Heart right ventricle (tissue), 16 donors: ENCODE measurements at regions not wholly inside any gene's neighbourhood (a gene's known extent, or its start where the extent isn't known, plus 50 kb on each side); places are given as distances from the start of the nearest gene placed in this dataset.

Experiments
- ATAC-seq, 8 donors: fragments of 200-7000 bp; cut with Tn5 transposase; one replicate each; pipeline ENCODE4 v1.9.1; 2020; ENCODE audit warnings: mild to moderate bottlenecking in 8 of 8, moderate library complexity in 8 of 8, moderate number of reproducible peaks in 1 of 8
- DNase-seq, 2 donors: peaks; one replicate each; pipeline ENCODE4 v3.0.0-alpha.2; 2020
- H3K27ac ChIP-seq, 10 donors: fragments of 200-600 bp; sonication (generic) in 2 of 10; one replicate each; pipeline versions ENCODE4 v1.5.0 to v1.8.0; 2020 to 2022; ENCODE audit warnings: mild to moderate bottlenecking in 3 of 10
- H3K27me3 ChIP-seq, 7 donors: fragments of 200-600 bp; one replicate each; pipeline ENCODE4 v1.8.0; 2021 to 2022; ENCODE audit warnings: mild to moderate bottlenecking in 2 of 7
- H3K36me3 ChIP-seq, 9 donors: fragments of 200-600 bp; sonication (generic) in 1 of 9; one replicate each; pipeline versions ENCODE4 v1.5.0 to v1.8.0; 2020 to 2022; ENCODE audit warnings: mild to moderate bottlenecking in 2 of 9
- H3K4me1 ChIP-seq, 9 donors: fragments of 200-600 bp; sonication (generic) in 1 of 9; one replicate each; pipeline versions ENCODE4 v1.5.0 to v1.8.0; 2020 to 2022; ENCODE audit warnings: mild to moderate bottlenecking in 4 of 9
- H3K4me3 ChIP-seq, 10 donors: fragments of 200-600 bp; sonication (generic) in 2 of 10; one replicate each; pipeline versions ENCODE4 v1.5.0 to v1.8.0; 2020 to 2022; ENCODE audit warnings: mild to moderate bottlenecking in 7 of 10, moderate library complexity in 2 of 10
- H3K9me3 ChIP-seq, 11 donors: fragments of 200-600 bp in 10 of 11; sonication (generic) in 2 of 11; one replicate each; pipeline versions ENCODE4 v1.5.0 to v1.8.0; 2013 to 2022; ENCODE audit warnings: mild to moderate bottlenecking in 2 of 11, control low read depth in 1 of 11, moderate library complexity in 1 of 11
- CTCF ChIP-seq, 9 donors: fragments of 200-600 bp; sonication (generic) in 2 of 9; IDR thresholded peaks; one replicate each; pipeline versions ENCODE4 v1.5.0 to v1.8.0; 2021 to 2022; ENCODE audit warnings: antibody characterized with exemption in 9 of 9, mild to moderate bottlenecking in 5 of 9, moderate library complexity in 1 of 9
- WGBS, 2 donors: extraction: QIAGEN DNeasy Blood & Tissue Kit; methylation state at CpG; one replicate each; pipeline ENCODE4 v1.1.7; 2013; ENCODE audit warnings: inconsistent platforms in 1 of 2; 5-methylcytosine and 5-hydroxymethylcytosine counted together
- intact Hi-C, 10 donors: fragments of 100-400 bp; cut with DNase I; formaldehyde crosslinking; loops; one replicate each; pipeline versions ENCODE4 v1.11.1 to v1.14.2; 2022
- donor health status: Arrhythmogenic right ventricular cardiomyopathy.
- donor health status: ischemic (EF 13 %, LVEDD 7.1; RV severe dilation, severe dysfunction).
- donor health status: healthy with polysubstance abuse.
- donor health status: DM: no; HTN: yes; CAD: no.
- donor health status: DM: no; HTN: no; CAD: no.
- donor health status: ischemic (EF 25% LVEDD 6.9; RV normal size, moderate dysfunction).
- donor health status: ischemic (EF 25% LVEDD 5.7; RV mildly dilated, moderate dysfunction).
- donor health status: healthy.
- donor health status: DM: yes; HTN: yes; CAD: no.
- donor health status: Ischemic cardiomyopathy.
- donor health status: ischemic (EF 35%, LVEDD 5.7; RV mildly dilated, moderate dysfunction).
- donor health status: nonischemic (EF 11% LVEDD 7.7; RV severe dilation, severe dysfunction).
- donor health status: DM: yes; HTN: yes; CAD: no.
- donor health status: PGD.
- donor health status: ischemic (EF 29% LVEDD 5.4; RV normal size, mild dysfunction).
- donor health status: nonischemic (EF 23%, LVEDD 6.1; RV moderate dilation, normal function).

- H3K4me3 ChIP-seq: no peak overlapping the region
- H3K36me3 ChIP-seq: no peaks in the 10 kb centered on the region
- WGBS, 2 donors: 77 to 82% methylated on average over 4 of the region's 4 CpGs
- no peak for TF ChIP-seq CTCF (IDR thresholded peaks at IDR 0.05)
- H3K27ac ChIP-seq: no peak overlapping the region
- H3K9me3 ChIP-seq: no peaks in the 10 kb centered on the region
- H3K27me3 ChIP-seq: no peaks in the 10 kb centered on the region
- H3K4me1 ChIP-seq: peaks cover 3 to 44% (median 17%) of the 10 kb centered on the region in 9 donors
- ATAC-seq (no peak), DNase-seq (no peak)
- intact Hi-C loops: loop anchor here in 3 of 10 donors (10.0 kb wide), 1 partner anchor 145 kb away; the partner anchor contains the start of gene PLPP3 (in 3 of the 3)
Measured at GRCh38 chr1:56430141-56430839, 149.1 kb downstream of the PLPP3 start.

GRCh38 chr1:56429288-56429687 lies 150.1 kb downstream of the PLPP3 start:
- WGBS, 2 donors: 83 to 86% methylated on average over 2 of the region's 2 CpGs
- no peak for TF ChIP-seq CTCF (IDR thresholded peaks at IDR 0.05)
- ATAC-seq: no peak
- Histone ChIP-seq H3K4me1 (peaks cover 3 to 43% (median 24%) of the 10 kb centered on the region in 9 donors), H3K27ac (no peak overlapping the region), H3K9me3 (no peaks in the 10 kb centered on the region), H3K4me3 (no peak overlapping the region), H3K36me3 (no peaks in the 10 kb centered on the region), H3K27me3 (no peaks in the 10 kb centered on the region)
- no peak for DNase-seq
- intact Hi-C loops: no loop called here

GRCh38 chr1:56426587-56427381 lies 152.6 kb downstream of the PLPP3 start:
- ATAC-seq (no peak), DNase-seq (no peak)
- H3K27me3 ChIP-seq: no peaks in the 10 kb centered on the region
- no peaks in the 10 kb centered on the region for H3K9me3 ChIP-seq
- intact Hi-C loops: no loop called here
- no peak overlapping the region for H3K27ac ChIP-seq
- no peaks in the 10 kb centered on the region for H3K36me3 ChIP-seq
- WGBS, 2 donors: 62 to 96% methylated on average over 1 of the region's 1 CpG
- TF ChIP-seq CTCF (IDR thresholded peaks at IDR 0.05): no peak
- H3K4me1 ChIP-seq: peaks cover 0 to 22% (median 8%) of the 10 kb centered on the region in 9 donors
- no peak overlapping the region for H3K4me3 ChIP-seq

- intact Hi-C loops: no loop called here
- 84 to 91% methylated on average over 3 of the region's 3 CpGs for whole genome bisulfite sequencing, 2 donors
- peak overlapping the region in 9 of 10 donors; percentile 7 to 79 (median 59) for H3K27ac ChIP-seq
Measured at GRCh38 chr1:56425494-56426037, 153.8 kb downstream of the PLPP3 start.

More at GRCh38 chr1:56425494-56426037, 153.8 kb downstream of the PLPP3 start:
- peak in 1 of 8 donors; percentile 3 for ATAC-seq
- H3K9me3 ChIP-seq: no peaks in the 10 kb centered on the region
- no peaks in the 10 kb centered on the region for H3K27me3 ChIP-seq
- peaks cover 0 to 20% (median 5%) of the 10 kb centered on the region in 9 donors for H3K4me1 ChIP-seq
- no peak overlapping the region for H3K4me3 ChIP-seq
- DNase-seq: no peak
- H3K36me3 ChIP-seq: no peaks in the 10 kb centered on the region
- no peak for TF ChIP-seq CTCF (IDR thresholded peaks at IDR 0.05)
